Esophagus (tissue), 2 donors: ENCODE measurements at regions not wholly inside any gene's neighbourhood (a gene's known extent, or its start where the extent isn't known, plus 50 kb on each side); places are given as distances from the start of the nearest gene placed in this dataset.
"Not testable (repeated sequence)": the region's sequence is repeated elsewhere in the genome, so short reads cannot be mapped to it uniquely, and the experiment has no call there.

ENCODE experiments used
- H3K27ac ChIP-seq, 2 donors: one replicate each; pipeline ENCODE4 v1.5.1; 2013; ENCODE audit warnings: low read depth in 2 of 2, mild to moderate bottlenecking in 2 of 2, inconsistent platforms in 1 of 2, low read length in 1 of 2, moderate library complexity in 1 of 2
- H3K27me3 ChIP-seq, 2 donors: one replicate each; pipeline ENCODE4 v1.6.1; 2013; ENCODE audit warnings: low read length in 2 of 2, control low read depth in 1 of 2, mild to moderate bottlenecking in 1 of 2; ENCODE audit not compliant: insufficient read depth in 2 of 2, control insufficient read depth in 1 of 2
- H3K36me3 ChIP-seq, 2 donors: one replicate each; pipeline ENCODE4 v1.6.1; 2013; ENCODE audit warnings: low read length in 1 of 2; ENCODE audit not compliant: control insufficient read depth in 2 of 2, insufficient read depth in 2 of 2
- H3K4me1 ChIP-seq, 2 donors: one replicate each; pipeline ENCODE4 v1.6.1; 2013; ENCODE audit warnings: low read length in 1 of 2; ENCODE audit not compliant: control insufficient read depth in 2 of 2, insufficient read depth in 2 of 2
- H3K4me3 ChIP-seq, 2 donors: one replicate each; pipeline ENCODE4 v1.5.1; 2013; ENCODE audit warnings: low read length in 2 of 2, mild to moderate bottlenecking in 2 of 2, low read depth in 1 of 2, moderate library complexity in 1 of 2
- H3K9me3 ChIP-seq, 2 donors: one replicate each; pipeline ENCODE4 v1.6.1; 2013; ENCODE audit warnings: mild to moderate bottlenecking in 2 of 2, low read depth in 1 of 2, low read length in 1 of 2, moderate library complexity in 1 of 2; ENCODE audit not compliant: control insufficient read depth in 2 of 2, insufficient read depth in 1 of 2
- WGBS, 2 donors: extraction: QIAGEN DNeasy Blood & Tissue Kit; methylation state at CpG; one replicate each; pipeline ENCODE4 v1.1.7; 2013; 5-methylcytosine and 5-hydroxymethylcytosine counted together
- donor health status: healthy with polysubstance abuse.
- donor health status: Bipolar disorder and iron deficiency.

- H3K4me1 ChIP-seq, H3K4me3 ChIP-seq, H3K9me3 ChIP-seq, H3K36me3 ChIP-seq, H3K27ac ChIP-seq, H3K27me3 ChIP-seq: not testable (repeated sequence)
- WGBS, 2 donors: 76 to 79% methylated on average over 4 of the region's 4 CpGs
These were observed 521.1 kb downstream of the DACH1 start for GRCh38 chr13:71345856-71346255.

GRCh38 chr13:71339736-71340135 lies 527.3 kb downstream of the DACH1 start:
- no peak overlapping the region for H3K27ac ChIP-seq
- H3K4me1 ChIP-seq: no peaks in the 10 kb centered on the region
- H3K36me3 ChIP-seq: no peaks in the 10 kb centered on the region
- H3K4me3 ChIP-seq: no peak overlapping the region
- WGBS, 2 donors: 90 to 94% methylated on average over 1 of the region's 1 CpG
- no peaks in the 10 kb centered on the region for H3K9me3 ChIP-seq
- no peaks in the 10 kb centered on the region for H3K27me3 ChIP-seq

GRCh38 chr13:71339005-71339404 lies 528.0 kb downstream of the DACH1 start:
- Histone ChIP-seq H3K9me3 (no peaks in the 10 kb centered on the region), H3K4me3 (no peak overlapping the region), H3K4me1 (no peaks in the 10 kb centered on the region), H3K27ac (no peak overlapping the region), H3K36me3 (no peaks in the 10 kb centered on the region), H3K27me3 (no peaks in the 10 kb centered on the region)
- WGBS, 2 donors: 71 to 77% methylated on average over 1 of the region's 1 CpG

GRCh38 chr13:71338070-71338469 lies 528.9 kb downstream of the DACH1 start:
- 80 to 81% methylated on average over 3 of the region's 3 CpGs for WGBS, 2 donors
- no peaks in the 10 kb centered on the region for H3K4me1 ChIP-seq
- H3K9me3 ChIP-seq: no peaks in the 10 kb centered on the region
- no peak overlapping the region for H3K27ac ChIP-seq
- H3K36me3 ChIP-seq: no peaks in the 10 kb centered on the region
- H3K27me3 ChIP-seq: no peaks in the 10 kb centered on the region
- H3K4me3 ChIP-seq: no peak overlapping the region

GRCh38 chr13:71327266-71327665 lies 539.7 kb downstream of the DACH1 start:
- Histone ChIP-seq H3K27me3 (no peaks in the 10 kb centered on the region), H3K9me3 (no peaks in the 10 kb centered on the region), H3K4me1 (no peaks in the 10 kb centered on the region), H3K4me3 (no peak overlapping the region), H3K27ac (no peak overlapping the region), H3K36me3 (no peaks in the 10 kb centered on the region)
- WGBS, 2 donors: 97 to 100% methylated on average over 1 of the region's 1 CpG

GRCh38 chr13:71325556-71325955 lies 541.4 kb downstream of the DACH1 start:
- WGBS, 2 donors: 68 to 82% methylated on average over 3 of the region's 3 CpGs
- no peak overlapping the region for H3K4me3 ChIP-seq

GRCh38 chr13:71323266-71323665 lies 543.7 kb downstream of the DACH1 start:
- Histone ChIP-seq H3K36me3 (no peaks in the 10 kb centered on the region), H3K4me3 (no peak overlapping the region), H3K27ac (no peak overlapping the region), H3K27me3 (no peaks in the 10 kb centered on the region), H3K9me3 (no peaks in the 10 kb centered on the region), H3K4me1 (no peaks in the 10 kb centered on the region)
- WGBS, 2 donors: 86 to 87% methylated on average over 5 of the region's 5 CpGs

More at GRCh38 chr13:71325556-71325955, 541.4 kb downstream of the DACH1 start:
- Histone ChIP-seq H3K36me3 (no peaks in the 10 kb centered on the region), H3K27ac (no peak overlapping the region), H3K4me1 (no peaks in the 10 kb centered on the region), H3K27me3 (no peaks in the 10 kb centered on the region), H3K9me3 (no peaks in the 10 kb centered on the region)

- WGBS, 2 donors: 69 to 77% methylated on average over 1 of the region's 1 CpG
- Histone ChIP-seq H3K9me3 (no peaks in the 10 kb centered on the region), H3K27me3 (no peaks in the 10 kb centered on the region), H3K27ac (no peak overlapping the region), H3K4me1 (no peaks in the 10 kb centered on the region), H3K4me3 (no peak overlapping the region), H3K36me3 (no peaks in the 10 kb centered on the region)
These were observed 546.6 kb downstream of the DACH1 start for GRCh38 chr13:71320452-71320851.

- Histone ChIP-seq H3K27me3 (no peaks in the 10 kb centered on the region), H3K27ac (no peak overlapping the region), H3K9me3 (no peaks in the 10 kb centered on the region), H3K36me3 (no peaks in the 10 kb centered on the region), H3K4me3 (no peak overlapping the region), H3K4me1 (no peaks in the 10 kb centered on the region)
- WGBS, 2 donors: 44 to 53% methylated on average over 3 of the region's 3 CpGs
These were observed 550.1 kb downstream of the DACH1 start for GRCh38 chr13:71316792-71317363.

GRCh38 chr13:71312923-71313322 lies 554.1 kb downstream of the DACH1 start:
- H3K36me3 ChIP-seq: no peaks in the 10 kb centered on the region
- no peak overlapping the region for H3K4me3 ChIP-seq
- no peaks in the 10 kb centered on the region for H3K4me1 ChIP-seq
- H3K27ac ChIP-seq: no peak overlapping the region
- no peaks in the 10 kb centered on the region for H3K27me3 ChIP-seq
- no peaks in the 10 kb centered on the region for H3K9me3 ChIP-seq
